HUES6 (cell line): ENCODE measurements at regions not wholly inside any gene's neighbourhood (a gene's known extent, or its start where the extent isn't known, plus 50 kb on each side); places are given as distances from the start of the nearest gene placed in this dataset.
"Not testable (repeated sequence)": the region's sequence is repeated elsewhere in the genome, so short reads cannot be mapped to it uniquely, and the experiment has no call there.

Source experiments
- H3K27ac ChIP-seq: 2 replicates; pipeline ENCODE4 v1.7.0; 2013; ENCODE audit warnings: low read depth, mild to moderate bottlenecking, low read length, inconsistent platforms
- H3K27me3 ChIP-seq: 2 replicates; pipeline ENCODE4 v1.6.1; 2013; ENCODE audit warnings: low read length; ENCODE audit not compliant: control insufficient read depth, insufficient read depth
- H3K36me3 ChIP-seq: 2 replicates; pipeline ENCODE4 v1.6.1; 2013; ENCODE audit warnings: low read length; ENCODE audit not compliant: control insufficient read depth, insufficient read depth
- H3K4me1 ChIP-seq: 2 replicates; pipeline ENCODE4 v1.6.1; 2013; ENCODE audit warnings: low read length; ENCODE audit not compliant: control insufficient read depth, insufficient read depth
- H3K4me3 ChIP-seq: 2 replicates; pipeline ENCODE4 v1.5.1; 2013; ENCODE audit warnings: low read depth, low read length
- H3K9ac ChIP-seq: one replicate; pipeline ENCODE4 v1.6.1; 2013; ENCODE audit warnings: mild to moderate bottlenecking, low read length
- H3K9me3 ChIP-seq: 2 replicates; pipeline ENCODE4 v1.6.1; 2013; ENCODE audit warnings: low read depth, low read length; ENCODE audit not compliant: control insufficient read depth, insufficient read depth

DNA sequence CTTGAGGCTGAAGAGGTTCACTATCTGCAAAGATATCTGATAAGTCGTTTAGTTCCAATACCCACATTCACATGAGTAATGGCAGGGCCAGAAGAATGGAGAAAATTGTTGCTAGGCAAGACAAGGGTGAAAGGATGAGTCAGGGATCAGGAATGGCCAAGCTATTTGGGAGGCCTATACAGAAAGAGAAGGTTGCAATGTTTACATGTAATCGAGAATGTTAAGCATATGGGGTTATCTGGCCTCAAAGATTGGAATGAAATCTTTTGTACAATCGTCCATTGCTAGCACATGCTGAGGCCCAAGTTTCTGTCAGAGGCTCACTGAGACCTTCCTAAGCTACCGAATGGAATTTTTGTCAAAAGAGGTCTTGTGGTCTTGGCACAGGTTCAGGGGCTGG lies 299.9 kb upstream of the PLD5 start:
- no peak overlapping the region for H3K4me3 ChIP-seq
- peaks cover 6% of the 10 kb centered on the region; the same call in 1 of the 2 replicates for H3K4me1 ChIP-seq
- H3K36me3 ChIP-seq = no peaks in the 10 kb centered on the region
- H3K9me3 ChIP-seq = no peaks in the 10 kb centered on the region
- H3K27me3 ChIP-seq = no peaks in the 10 kb centered on the region
- no peak overlapping the region for H3K27ac ChIP-seq
- H3K9ac ChIP-seq = no peak overlapping the region

DNA sequence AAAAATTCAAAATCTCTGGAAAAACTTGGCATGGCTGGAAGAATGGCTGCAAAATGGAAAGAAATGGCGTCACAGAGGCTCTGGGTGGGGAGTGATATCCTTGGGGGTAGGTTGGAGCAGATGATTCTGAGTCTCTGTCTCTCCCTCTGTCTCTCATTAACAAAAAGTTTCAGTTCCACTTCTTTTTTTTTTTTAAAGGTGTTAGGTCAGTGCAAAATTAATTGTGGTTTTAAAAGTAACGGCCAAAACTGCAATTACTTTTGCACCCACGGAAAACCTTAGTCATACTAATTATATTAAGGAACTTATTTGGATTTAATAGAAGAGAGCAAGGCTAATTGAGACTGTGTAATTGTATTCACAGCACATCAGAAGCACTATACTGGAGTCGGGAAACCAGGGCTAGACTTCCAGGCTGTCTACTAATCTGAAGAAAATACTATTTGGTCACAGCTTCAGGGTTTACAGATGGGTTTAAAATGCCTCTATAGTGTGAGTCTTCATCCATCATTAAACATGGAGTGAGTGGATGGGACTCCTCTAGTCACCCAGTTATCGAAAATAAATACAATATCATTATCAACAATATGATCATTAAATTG lies 289.1 kb upstream of the PLD5 start:
- no peaks in the 10 kb centered on the region for H3K9me3 ChIP-seq
- H3K27ac ChIP-seq = no peak overlapping the region
- no peaks in the 10 kb centered on the region for H3K27me3 ChIP-seq
- H3K36me3 ChIP-seq = no peaks in the 10 kb centered on the region
- H3K9ac ChIP-seq = no peak overlapping the region
- no peaks in the 10 kb centered on the region for H3K4me1 ChIP-seq
- no peak overlapping the region for H3K4me3 ChIP-seq

DNA sequence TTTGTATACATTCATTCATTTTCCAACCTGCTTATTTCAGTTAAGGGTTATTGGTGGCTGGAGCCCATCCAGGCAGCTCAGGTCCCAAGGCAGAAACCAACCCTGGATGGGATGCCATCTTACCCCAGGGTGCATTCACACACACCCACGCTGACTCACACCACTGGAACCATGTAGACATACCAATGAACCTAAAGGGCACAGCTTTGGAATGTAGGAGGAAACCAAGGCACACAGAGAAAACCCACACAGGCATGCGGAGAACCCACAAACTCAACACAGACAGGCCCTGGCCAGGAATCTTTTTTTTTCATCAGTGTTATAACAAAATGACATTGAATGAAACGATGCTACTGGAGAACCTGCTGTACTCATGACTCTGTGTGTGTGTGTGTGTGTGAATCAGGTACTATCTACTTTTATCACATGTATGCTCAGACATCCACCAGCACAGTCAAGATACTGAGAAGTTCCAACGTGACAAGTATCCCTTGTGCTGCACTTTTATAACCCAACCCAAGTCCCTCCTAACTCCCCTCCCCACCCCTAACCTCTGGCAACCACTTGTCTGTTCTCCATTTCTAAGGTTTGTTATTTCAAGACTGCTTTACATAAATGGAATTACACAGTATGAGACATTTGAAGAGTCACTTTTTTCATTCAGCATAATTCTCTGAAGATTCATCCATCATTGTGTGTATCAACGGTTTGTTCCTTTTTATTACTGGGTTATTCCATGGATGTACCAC lies 286.8 kb upstream of the PLD5 start:
- H3K4me3 ChIP-seq = no peak overlapping the region
- no peaks in the 10 kb centered on the region for H3K36me3 ChIP-seq
- H3K27me3 ChIP-seq = no peaks in the 10 kb centered on the region
- H3K4me1 ChIP-seq = no peaks in the 10 kb centered on the region
- H3K9me3 ChIP-seq = no peaks in the 10 kb centered on the region
- H3K9ac ChIP-seq = no peak overlapping the region
- no peak overlapping the region for H3K27ac ChIP-seq

DNA sequence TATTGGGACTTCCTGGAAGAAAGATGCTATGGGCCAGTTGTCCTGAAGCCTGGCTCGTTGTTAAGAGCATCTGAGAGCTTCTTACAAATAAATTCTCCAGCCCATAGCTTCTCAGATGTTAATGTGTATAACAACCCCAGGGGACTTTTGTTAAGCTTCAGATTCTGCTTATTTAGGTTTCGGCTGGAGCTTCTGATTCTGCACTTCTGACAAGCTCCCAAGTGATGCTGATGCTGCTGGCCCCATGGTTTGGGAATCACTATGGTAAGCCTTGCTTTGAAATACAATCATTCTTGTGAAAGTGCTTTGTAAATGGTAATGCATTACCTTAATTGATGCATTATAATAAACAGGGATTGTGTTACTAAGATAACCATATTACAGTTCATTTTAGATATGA lies 281.8 kb upstream of the PLD5 start:
- H3K9me3 ChIP-seq = no peaks in the 10 kb centered on the region

DNA sequence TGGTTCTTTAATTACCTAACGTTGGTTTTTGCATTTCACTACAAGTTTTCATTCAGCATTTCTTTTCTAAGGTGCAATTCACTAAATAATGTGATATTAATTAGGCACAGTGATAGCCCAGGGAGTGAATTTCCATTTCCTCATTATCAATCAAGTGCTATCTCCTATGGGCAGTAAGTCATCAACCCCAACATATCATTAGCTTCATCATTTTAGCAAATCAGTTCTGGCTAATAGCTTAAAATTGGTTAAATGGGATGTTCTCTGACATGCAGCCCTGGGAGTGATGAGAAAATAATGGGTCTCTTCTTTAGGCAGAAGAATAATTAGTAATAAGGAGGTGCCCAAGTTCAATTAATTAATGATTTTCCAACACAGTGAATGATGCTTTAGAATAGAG lies 280.9 kb upstream of the PLD5 start:
- not testable (repeated sequence) for H3K36me3 ChIP-seq, H3K9ac ChIP-seq, H3K27ac ChIP-seq, H3K4me3 ChIP-seq, H3K4me1 ChIP-seq, H3K27me3 ChIP-seq, H3K9me3 ChIP-seq

More for the DNA sequence above, 281.8 kb upstream of the PLD5 start:
- no peaks in the 10 kb centered on the region for H3K27me3 ChIP-seq
- no peak overlapping the region for H3K4me3 ChIP-seq
- H3K27ac ChIP-seq = no peak overlapping the region
- H3K4me1 ChIP-seq = no peaks in the 10 kb centered on the region
- no peaks in the 10 kb centered on the region for H3K36me3 ChIP-seq
- H3K9ac ChIP-seq = no peak overlapping the region

DNA sequence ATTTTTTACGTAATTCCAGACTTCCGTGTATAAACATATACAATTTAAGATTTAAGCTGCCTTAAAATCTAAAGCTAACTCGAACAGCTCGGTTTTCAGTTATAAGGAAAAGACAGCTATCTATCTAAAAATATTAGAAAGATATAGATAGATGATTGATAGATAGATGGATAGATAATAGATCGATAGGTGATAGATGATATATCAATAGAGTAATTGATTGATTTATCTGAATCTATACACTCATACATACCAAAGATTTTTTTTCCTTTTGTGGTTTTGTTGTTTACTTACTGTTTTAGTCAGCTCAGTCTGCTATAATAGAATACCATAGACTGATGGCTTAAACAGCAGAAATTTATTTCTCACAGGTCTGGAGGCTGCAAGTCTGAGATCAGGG lies 278.5 kb upstream of the PLD5 start:
- Histone ChIP-seq H3K9ac (no peak overlapping the region), H3K4me3 (no peak overlapping the region), H3K36me3 (no peaks in the 10 kb centered on the region), H3K27ac (no peak overlapping the region), H3K27me3 (no peaks in the 10 kb centered on the region), H3K4me1 (no peaks in the 10 kb centered on the region), H3K9me3 (no peaks in the 10 kb centered on the region)

DNA sequence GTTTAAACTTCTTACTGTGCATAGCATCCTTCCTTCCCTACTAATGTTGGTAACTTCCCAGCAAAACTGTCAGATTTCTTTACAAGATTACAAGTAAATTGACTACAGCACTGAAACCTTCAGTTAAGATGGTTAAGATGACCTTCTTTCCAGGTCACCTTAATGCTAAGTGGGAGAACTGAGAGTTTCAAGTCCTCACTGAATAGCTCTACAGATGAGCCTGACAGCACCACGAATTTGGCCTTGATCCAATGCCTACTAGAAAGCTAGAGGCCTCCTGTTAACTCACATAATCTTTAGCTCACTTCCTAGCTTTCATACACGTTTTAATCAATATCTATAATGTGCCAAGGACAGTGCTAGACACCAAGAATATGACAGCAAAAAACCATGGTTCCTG lies 276.0 kb upstream of the PLD5 start:
- Histone ChIP-seq H3K27ac (no peak overlapping the region), H3K36me3 (no peaks in the 10 kb centered on the region), H3K27me3 (no peaks in the 10 kb centered on the region), H3K4me1 (no peaks in the 10 kb centered on the region), H3K9ac (no peak overlapping the region), H3K4me3 (no peak overlapping the region), H3K9me3 (no peaks in the 10 kb centered on the region)

DNA sequence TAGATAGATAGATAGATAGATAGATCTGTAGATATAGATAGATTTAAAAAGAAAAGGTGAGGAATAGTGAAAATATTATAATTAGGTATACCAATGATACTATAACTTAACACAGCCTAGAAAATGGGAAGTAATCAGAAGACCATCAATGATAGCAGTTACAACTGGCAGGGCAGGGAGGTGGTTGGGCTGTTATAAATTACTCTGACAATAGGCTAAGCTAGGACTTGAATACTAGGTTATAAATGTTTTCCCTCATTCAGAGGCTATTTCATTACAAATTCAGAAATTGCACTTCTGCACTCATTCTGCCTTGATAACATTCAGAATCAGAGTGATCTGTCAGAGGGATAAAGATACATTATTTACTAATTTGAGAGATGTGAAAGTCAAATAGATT lies 273.4 kb upstream of the PLD5 start:
- no peak overlapping the region for H3K27ac ChIP-seq
- no peaks in the 10 kb centered on the region for H3K4me1 ChIP-seq
- H3K27me3 ChIP-seq = no peaks in the 10 kb centered on the region
- no peak overlapping the region for H3K9ac ChIP-seq
- no peaks in the 10 kb centered on the region for H3K9me3 ChIP-seq
- H3K4me3 ChIP-seq = no peak overlapping the region
- no peaks in the 10 kb centered on the region for H3K36me3 ChIP-seq

DNA sequence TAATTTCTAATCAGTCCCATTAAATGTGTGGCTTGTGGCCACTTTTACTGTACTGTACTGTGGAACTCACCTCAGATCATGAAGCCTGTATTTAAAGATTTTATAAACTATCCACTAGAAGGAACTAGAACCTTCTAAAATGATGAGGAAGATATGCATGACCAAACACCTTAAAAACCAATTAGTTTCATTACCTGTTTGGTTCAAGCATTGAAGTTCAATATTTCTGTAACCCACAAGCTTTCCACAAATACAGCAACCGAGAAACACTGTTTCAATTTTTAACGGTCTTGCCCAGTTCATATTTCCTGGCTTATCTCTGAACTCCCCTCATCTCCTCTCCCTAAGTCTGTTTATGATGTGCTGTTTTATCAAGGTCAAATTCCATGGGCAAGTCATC lies 264.3 kb upstream of the PLD5 start:
- Histone ChIP-seq H3K4me3 (no peak overlapping the region), H3K4me1 (peaks cover 4% of the 10 kb centered on the region; the same call in 1 of the 2 replicates), H3K36me3 (no peaks in the 10 kb centered on the region), H3K9ac (no peak overlapping the region), H3K27me3 (no peaks in the 10 kb centered on the region), H3K27ac (no peak overlapping the region), H3K9me3 (peaks cover 8% of the 10 kb centered on the region)

DNA sequence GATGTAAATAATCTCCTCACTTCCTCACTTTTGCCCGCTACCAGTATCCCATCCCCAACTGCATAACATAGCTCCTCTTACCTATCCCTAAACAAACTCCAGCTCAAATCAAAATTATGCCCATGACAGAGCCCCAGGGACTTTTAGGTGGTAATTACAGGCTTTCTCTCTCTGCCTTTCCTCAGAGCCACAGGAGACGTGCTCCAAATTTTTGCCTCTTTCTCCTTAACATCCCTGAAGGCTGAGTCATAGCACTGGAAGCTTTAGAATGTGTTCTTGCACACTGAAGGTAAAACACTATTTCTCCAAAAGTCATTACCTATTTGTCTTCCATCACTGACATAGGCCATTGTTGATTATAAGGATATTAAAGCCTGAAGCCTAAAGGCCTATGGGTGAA lies 263.5 kb upstream of the PLD5 start:
- peaks cover 4% of the 10 kb centered on the region; the same call in 1 of the 2 replicates for H3K4me1 ChIP-seq

DNA sequence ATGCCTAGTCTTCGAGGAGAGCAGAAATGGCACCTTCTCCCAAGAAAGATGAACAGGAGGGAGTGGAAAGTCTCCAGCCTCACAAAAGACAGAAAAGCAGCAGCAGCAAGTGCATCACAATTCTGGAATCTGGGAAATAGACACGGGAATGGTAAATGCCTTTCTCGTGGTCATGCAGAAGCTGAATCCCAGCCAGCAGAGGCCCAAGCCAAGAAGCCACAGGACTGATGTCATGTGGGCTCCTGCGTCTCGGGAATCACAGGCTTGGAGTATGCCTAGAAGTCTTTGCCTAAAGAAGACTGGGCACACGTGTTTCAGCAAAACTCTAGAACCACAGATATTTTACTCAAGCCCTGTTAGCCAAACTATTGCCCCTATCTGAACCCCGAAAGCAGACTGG lies 260.3 kb upstream of the PLD5 start:
- Histone ChIP-seq H3K4me3 (no peak overlapping the region), H3K9ac (no peak overlapping the region), H3K36me3 (no peaks in the 10 kb centered on the region), H3K27me3 (no peaks in the 10 kb centered on the region), H3K9me3 (no peaks in the 10 kb centered on the region), H3K4me1 (peaks cover 4% of the 10 kb centered on the region; the same call in 1 of the 2 replicates), H3K27ac (no peak overlapping the region)

More for the DNA sequence above, 263.5 kb upstream of the PLD5 start:
- Histone ChIP-seq H3K4me3 (no peak overlapping the region), H3K27ac (no peak overlapping the region), H3K9ac (no peak overlapping the region), H3K27me3 (no peaks in the 10 kb centered on the region), H3K9me3 (peaks cover 8% of the 10 kb centered on the region), H3K36me3 (no peaks in the 10 kb centered on the region)
